IPS-18a (cell line): ENCODE measurements at regions not wholly inside any gene's neighbourhood (a gene's known extent, or its start where the extent isn't known, plus 50 kb on each side); places are given as distances from the start of the nearest gene placed in this dataset.

Experiments used
- H3K27ac ChIP-seq: one replicate; pipeline ENCODE4 v1.5.1; 2013; ENCODE audit warnings: low read length
- H3K27me3 ChIP-seq: one replicate; pipeline ENCODE4 v1.6.1; 2013; ENCODE audit warnings: mild to moderate bottlenecking, low read length; ENCODE audit not compliant: control insufficient read depth, insufficient read depth
- H3K36me3 ChIP-seq: one replicate; pipeline ENCODE4 v1.6.1; 2013; ENCODE audit warnings: low read depth, low read length; ENCODE audit not compliant: control insufficient read depth
- H3K4me1 ChIP-seq: one replicate; pipeline ENCODE4 v1.6.1; 2013; ENCODE audit warnings: low read depth, low read length; ENCODE audit not compliant: control insufficient read depth
- H3K4me3 ChIP-seq: one replicate; pipeline ENCODE4 v1.5.1; 2013; ENCODE audit warnings: low read length
- H3K9ac ChIP-seq: one replicate; pipeline ENCODE4 v1.6.1; 2013; ENCODE audit warnings: mild to moderate bottlenecking, low read length, moderate library complexity
- H3K9me3 ChIP-seq: one replicate; pipeline ENCODE4 v1.6.1; 2013; ENCODE audit warnings: low read depth, low read length; ENCODE audit not compliant: control insufficient read depth

DNA sequence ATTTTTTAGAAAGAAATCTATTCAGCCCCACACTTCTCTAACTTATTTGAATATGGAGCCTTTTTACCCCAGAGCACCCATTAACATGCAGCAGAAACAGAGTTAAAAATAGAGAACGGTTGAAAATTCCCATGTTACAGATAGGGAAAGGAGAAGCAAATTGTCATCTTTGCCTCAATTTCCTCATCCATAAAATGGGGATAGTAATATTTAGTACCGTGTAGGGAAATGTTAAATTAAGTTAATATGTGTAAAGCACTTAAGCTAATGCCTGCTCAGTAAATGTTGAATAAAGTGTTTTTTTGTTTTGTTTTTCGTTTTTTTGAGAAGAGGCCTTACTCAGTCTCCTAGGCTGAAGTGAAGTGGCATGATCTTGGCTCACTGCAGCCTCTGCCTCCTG, 50.3 kb downstream of the NAV1 start:
- Histone ChIP-seq H3K27ac (no peak overlapping the region), H3K4me1 (peaks cover 29% of the 10 kb centered on the region), H3K36me3 (no peaks in the 10 kb centered on the region)

DNA sequence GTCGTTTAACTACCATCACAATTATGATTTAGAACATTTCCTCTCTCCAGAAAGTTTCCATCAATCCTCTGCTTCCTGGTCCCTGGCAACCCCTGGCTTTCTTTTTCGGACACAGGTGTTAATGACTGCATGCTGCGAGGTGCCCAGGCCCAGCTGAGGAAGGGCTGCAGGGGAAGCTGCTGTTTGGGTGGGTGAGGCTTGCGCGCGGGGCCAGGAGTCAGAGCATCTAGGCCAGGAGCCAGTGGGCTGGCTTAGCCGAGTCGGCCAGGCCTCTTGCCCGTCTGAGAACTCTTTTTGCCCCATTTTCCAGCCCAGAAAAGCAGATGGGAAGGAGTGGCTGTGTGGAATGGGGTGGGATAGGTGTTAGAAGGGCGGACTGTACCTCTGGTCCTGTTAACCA, 51.5 kb downstream of the NAV1 start:
- Histone ChIP-seq H3K9me3 (no peaks in the 10 kb centered on the region), H3K9ac (no peak overlapping the region), H3K36me3 (no peaks in the 10 kb centered on the region), H3K27ac (no peak overlapping the region), H3K27me3 (no peaks in the 10 kb centered on the region), H3K4me3 (no peak overlapping the region), H3K4me1 (peaks cover 33% of the 10 kb centered on the region)

More for the DNA sequence above, 50.3 kb downstream of the NAV1 start:
- Histone ChIP-seq H3K9me3 (no peaks in the 10 kb centered on the region), H3K4me3 (no peak overlapping the region), H3K27me3 (no peaks in the 10 kb centered on the region), H3K9ac (no peak overlapping the region)

DNA sequence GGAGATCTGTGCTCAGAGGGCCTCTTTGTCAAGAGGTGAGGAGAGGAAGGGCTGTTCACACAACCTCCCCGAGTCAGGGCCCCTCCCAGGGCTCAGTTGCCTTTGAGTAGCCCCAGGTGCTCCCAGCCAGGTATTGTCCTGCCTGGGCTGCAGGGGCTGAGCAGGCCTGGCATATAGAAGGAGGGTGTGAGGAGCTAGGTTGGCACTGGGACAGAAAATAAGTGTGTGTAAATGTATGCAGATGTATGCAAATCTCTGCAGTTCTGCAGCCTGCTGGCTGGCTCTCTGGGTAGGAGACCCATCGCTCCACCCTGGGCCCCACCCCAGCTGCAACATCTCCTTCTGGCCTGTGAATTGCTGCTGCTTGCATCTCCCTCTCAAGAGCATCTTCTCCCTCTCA, 52.4 kb downstream of the NAV1 start:
- Histone ChIP-seq H3K36me3 (no peaks in the 10 kb centered on the region), H3K27me3 (no peaks in the 10 kb centered on the region), H3K27ac (no peak overlapping the region), H3K9ac (no peak overlapping the region), H3K9me3 (no peaks in the 10 kb centered on the region), H3K4me3 (no peak overlapping the region), H3K4me1 (peaks cover 33% of the 10 kb centered on the region)

DNA sequence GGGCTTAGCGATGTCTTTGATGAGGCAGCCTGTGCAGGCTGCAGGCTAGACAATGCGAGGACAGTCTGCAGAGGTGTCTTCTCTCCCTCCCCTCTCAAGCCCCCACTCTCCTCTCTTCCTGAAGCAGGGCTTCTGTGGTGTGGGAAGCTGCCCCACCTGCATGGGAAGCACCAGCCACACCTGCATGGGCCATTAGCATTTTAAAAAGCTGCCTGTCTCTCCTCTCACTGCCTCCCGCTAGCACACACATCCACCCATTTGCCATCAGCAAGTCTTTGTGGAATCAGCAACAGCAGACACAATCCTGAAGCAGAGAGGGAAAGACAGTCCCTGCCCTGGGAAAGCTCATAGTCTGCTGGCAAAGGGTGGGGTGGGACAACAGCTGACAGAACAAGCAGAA, 53.1 kb downstream of the NAV1 start:
- Histone ChIP-seq H3K36me3 (no peaks in the 10 kb centered on the region), H3K9me3 (no peaks in the 10 kb centered on the region), H3K27me3 (no peaks in the 10 kb centered on the region), H3K27ac (no peak overlapping the region), H3K4me1 (peaks cover 33% of the 10 kb centered on the region), H3K4me3 (no peak overlapping the region), H3K9ac (no peak overlapping the region)

DNA sequence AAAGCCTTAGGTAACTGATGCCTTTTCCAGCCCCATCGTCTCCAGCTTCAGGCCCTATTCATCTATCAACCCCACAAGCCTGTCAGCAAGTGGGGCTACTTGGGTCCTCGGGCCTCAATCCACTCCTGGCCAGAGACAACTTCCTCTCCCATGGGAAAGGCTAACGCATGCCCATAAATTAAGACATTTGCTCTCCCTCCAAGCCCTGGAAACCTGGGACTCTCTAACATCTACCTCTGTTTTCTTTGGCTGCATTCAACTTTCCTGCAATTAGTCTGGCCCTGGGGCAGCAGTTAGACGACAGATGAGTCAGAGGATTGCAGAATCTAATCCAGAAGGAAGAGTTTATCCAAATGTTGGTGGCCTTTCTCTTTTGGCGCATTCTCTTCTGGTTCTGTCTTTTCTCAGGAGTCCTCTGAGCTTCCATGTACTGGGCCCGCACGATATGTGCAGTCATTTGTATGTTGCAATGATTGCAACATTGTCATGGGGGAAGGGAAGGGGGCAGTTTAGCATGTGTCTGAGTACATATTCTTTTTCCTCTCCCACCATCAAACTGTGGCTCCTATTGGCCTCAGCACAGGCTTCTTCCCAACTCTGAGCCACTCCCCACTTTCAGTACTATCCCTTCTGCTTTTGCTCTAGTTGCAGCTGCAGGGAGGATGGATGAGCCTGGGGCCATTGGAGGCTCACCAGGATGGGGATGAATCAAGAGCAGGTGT, 54.4 kb downstream of the NAV1 start:
- Histone ChIP-seq H3K4me3 (no peak overlapping the region), H3K36me3 (no peaks in the 10 kb centered on the region), H3K27ac (no peak overlapping the region), H3K9me3 (no peaks in the 10 kb centered on the region), H3K4me1 (peaks cover 33% of the 10 kb centered on the region), H3K27me3 (no peaks in the 10 kb centered on the region), H3K9ac (no peak overlapping the region)

DNA sequence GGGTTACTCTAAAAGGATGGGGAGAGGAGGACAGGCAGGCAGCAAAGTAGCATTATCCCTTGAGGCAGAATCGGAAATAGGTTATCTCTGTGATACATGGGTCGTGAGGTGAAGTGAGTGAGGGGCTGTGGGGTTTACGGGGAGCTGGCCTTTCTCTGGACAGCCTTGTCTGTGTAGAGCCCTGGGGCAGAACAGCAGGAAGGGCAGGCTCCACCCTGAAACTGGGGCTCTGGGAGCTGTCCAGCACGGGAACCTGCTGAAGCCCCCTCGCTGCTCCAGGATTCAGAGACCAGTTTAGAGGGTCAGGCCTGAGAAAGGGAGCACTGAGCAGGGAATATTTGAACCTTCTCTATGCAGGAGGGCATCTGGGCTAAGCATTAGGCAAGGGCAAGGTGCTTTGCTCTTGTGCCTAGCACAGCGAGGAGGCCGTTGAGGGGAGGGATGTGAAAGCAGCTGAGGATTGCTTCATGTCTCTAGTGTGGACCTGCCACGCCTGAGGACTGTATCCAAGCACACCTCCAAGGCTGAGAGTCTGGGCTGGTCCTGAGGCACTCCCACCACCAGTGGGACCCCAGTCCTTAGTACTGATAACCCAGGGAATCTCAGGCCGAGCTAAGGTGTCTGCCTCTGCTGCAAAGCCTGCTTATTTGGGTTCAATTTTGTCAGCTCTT, 55.8 kb downstream of the NAV1 start:
- H3K27ac ChIP-seq, result no peak overlapping the region
- peaks cover 33% of the 10 kb centered on the region for H3K4me1 ChIP-seq
- no peaks in the 10 kb centered on the region for H3K36me3 ChIP-seq
- H3K9ac ChIP-seq, result no peak overlapping the region
- H3K27me3 ChIP-seq, result no peaks in the 10 kb centered on the region
- H3K9me3 ChIP-seq, result no peaks in the 10 kb centered on the region
- H3K4me3 ChIP-seq, result no peak overlapping the region

DNA sequence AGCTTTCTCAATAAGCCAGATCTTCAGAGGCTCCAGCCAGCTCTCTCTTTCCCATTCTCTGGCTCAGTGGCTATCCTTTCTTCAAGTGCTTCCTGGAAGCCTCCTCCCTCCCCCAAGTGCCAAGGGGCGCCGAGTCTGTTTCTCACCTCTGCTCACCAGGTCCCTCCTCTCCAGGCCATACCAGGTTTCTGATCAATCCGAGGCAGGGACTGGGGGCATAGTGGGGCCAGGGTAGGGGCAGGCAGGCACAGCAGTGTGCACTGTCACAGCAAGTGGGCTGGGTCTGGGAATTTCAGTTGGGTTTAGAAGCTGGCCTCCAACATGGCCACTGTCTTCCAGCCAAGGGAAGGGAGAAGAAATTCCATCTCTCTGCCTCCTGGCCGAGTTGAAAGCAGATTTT, 56.5 kb downstream of the NAV1 start:
- Histone ChIP-seq H3K4me3 (no peak overlapping the region), H3K4me1 (peaks cover 33% of the 10 kb centered on the region), H3K27ac (no peak overlapping the region), H3K9me3 (no peaks in the 10 kb centered on the region), H3K36me3 (no peaks in the 10 kb centered on the region), H3K27me3 (no peaks in the 10 kb centered on the region), H3K9ac (no peak overlapping the region)

DNA sequence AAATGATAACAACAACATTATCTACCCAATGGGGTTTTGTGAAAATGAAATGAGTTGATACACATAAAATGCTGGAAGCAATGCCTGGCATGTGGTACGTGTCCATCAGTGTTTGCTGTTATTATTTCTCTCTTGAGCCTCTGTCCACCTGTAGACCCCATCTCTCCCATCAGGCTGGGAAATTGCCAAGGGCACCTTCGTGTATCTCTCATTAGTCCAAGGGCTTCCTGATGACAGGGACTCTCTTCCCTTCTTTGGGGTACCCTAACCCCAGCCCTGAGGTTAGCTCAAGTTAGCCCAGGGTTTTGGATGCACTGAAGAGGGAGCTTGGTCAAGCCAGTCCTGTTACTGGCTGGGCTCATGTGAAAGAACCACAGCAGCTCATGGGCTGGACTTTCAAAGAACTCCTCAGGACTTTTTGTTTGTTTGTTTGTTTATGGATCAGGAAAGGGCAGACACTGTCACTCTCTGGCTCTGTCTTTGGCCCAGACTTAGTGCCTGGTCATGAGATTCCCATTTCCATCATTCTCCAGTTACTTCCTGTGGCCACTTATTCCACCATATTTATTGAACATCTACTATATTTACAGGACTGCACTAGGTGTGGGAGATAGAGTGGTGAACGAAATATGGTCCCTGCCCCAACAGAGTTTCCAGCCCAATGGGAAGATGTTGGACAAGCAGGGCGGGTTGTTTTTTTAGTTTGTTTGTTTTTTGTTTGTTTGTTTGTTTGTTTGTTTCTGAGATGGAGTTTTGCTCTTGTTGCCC, 57.4 kb downstream of the NAV1 start:
- Histone ChIP-seq H3K27ac (no peak overlapping the region), H3K9me3 (no peaks in the 10 kb centered on the region), H3K27me3 (no peaks in the 10 kb centered on the region), H3K9ac (no peak overlapping the region), H3K4me3 (no peak overlapping the region), H3K36me3 (no peaks in the 10 kb centered on the region), H3K4me1 (peaks cover 26% of the 10 kb centered on the region)

DNA sequence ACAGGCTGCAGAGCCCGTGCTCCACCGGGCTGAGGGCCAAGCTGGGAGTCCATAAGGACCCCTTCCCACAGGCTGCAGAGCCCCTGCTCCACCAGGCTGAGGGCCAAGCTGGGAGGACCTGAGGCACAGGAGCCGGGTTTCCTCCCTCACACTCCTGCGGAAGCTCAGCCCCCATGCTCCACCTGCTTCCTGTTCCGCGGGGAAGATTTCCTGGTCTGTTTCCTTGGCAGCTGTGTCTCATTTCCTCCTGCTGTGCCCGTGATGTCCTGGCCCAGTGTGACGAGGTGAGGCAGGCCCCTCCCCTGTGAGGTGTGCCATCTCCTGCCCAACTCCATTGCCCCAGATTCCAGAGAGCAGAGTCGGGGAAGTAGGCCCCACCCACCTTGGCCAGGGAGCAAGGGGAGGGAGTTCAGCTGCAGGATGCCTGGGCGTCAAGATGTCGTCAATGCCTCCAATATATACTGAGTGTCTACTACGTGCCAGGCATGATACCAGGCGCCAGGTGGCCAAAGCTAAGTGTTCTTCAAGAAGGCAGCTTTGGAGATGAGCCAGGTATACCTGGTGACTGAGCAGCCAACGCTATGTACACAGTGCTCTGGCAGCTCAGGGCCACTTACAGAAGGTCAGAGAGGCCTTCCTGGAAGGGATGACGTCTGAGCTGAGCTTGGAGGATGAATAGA, 58.8 kb downstream of the NAV1 start:
- H3K9ac ChIP-seq, result no peak overlapping the region
- no peak overlapping the region for H3K4me3 ChIP-seq
- no peaks in the 10 kb centered on the region for H3K36me3 ChIP-seq
- H3K4me1 ChIP-seq, result peaks cover 13% of the 10 kb centered on the region
- H3K9me3 ChIP-seq, result no peaks in the 10 kb centered on the region
- H3K27me3 ChIP-seq, result no peaks in the 10 kb centered on the region
- H3K27ac ChIP-seq, result no peak overlapping the region

DNA sequence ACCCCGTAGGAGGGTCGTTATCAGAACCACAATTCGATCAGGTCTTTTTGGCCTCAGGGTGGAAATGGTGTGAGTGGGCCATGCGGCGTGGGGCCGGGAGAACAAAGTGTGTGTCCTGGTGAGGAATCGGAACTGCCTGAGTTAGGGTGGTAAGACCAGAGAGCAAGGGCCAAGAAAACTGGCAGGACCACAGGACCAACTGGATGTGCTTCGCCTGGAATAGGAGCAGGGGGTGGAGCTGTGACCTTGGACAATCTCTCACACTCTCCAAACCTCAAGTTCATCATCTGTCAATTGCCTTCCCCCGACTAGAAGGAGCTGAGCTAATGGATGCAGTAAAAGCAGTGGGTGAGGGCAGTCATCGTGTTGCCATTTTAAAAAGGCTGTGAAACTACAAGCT, 59.5 kb downstream of the NAV1 start:
- Histone ChIP-seq H3K27ac (no peak overlapping the region), H3K4me1 (peaks cover 6% of the 10 kb centered on the region), H3K4me3 (no peak overlapping the region), H3K36me3 (no peaks in the 10 kb centered on the region), H3K27me3 (no peaks in the 10 kb centered on the region), H3K9me3 (no peaks in the 10 kb centered on the region), H3K9ac (no peak overlapping the region)

DNA sequence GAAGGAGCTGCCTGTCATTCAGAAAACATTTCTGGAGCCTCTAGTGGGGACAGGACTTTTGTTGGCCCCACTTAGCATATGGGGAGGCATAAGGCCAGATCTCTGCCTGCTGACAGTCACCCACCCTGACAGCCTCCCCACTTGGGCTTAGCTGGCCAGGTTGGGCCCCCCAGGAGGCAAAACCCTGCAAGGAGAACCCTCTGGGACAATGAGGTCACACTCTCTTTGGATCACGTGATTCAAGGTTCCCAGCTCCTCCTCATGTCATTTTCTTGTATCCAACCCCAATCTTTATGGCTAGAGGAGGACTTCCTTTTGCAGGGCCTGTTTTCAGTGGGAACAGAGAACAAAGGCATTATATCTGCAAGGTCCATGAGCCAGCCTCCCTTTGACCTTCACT, 60.0 kb downstream of the NAV1 start:
- Histone ChIP-seq H3K36me3 (no peaks in the 10 kb centered on the region), H3K9ac (no peak overlapping the region), H3K27ac (no peak overlapping the region), H3K27me3 (no peaks in the 10 kb centered on the region), H3K9me3 (no peaks in the 10 kb centered on the region), H3K4me3 (no peak overlapping the region), H3K4me1 (peaks cover 4% of the 10 kb centered on the region)
